Kidney (tissue), 13 donors: ENCODE measurements at regions not wholly inside any gene's neighbourhood (a gene's known extent, or its start where the extent isn't known, plus 50 kb on each side); places are given as distances from the start of the nearest gene placed in this dataset.

ENCODE experiments used
- DNase-seq, 5 donors: peaks; one replicate each; pipeline ENCODE4 v3.0.0-alpha.2; 2013 to 2020
- FAIRE-seq: peaks from 2 replicates; lab custom pipeline; 2012; peaks lifted over from hg19 to GRCh38; lab: Jason Lieb, UNC
- H3K27ac ChIP-seq, 2 donors: one replicate each; pipeline ENCODE4 v1.7.0; 2013; ENCODE audit warnings: low read depth in 2 of 2, low read length in 2 of 2, inconsistent platforms in 1 of 2
- H3K27me3 ChIP-seq: one replicate; pipeline ENCODE4 v1.7.1; 2013; ENCODE audit warnings: low read length, inconsistent platforms; ENCODE audit not compliant: control insufficient read depth, insufficient read depth
- H3K36me3 ChIP-seq, 3 donors: one replicate each; pipeline versions ENCODE4 v1.7.0 to v1.7.1; 2013; ENCODE audit warnings: low read length in 3 of 3, control low read depth in 1 of 3, inconsistent platforms in 1 of 3; ENCODE audit not compliant: insufficient read depth in 3 of 3, control insufficient read depth in 2 of 3
- H3K4me1 ChIP-seq, 3 donors: one replicate each; pipeline versions ENCODE4 v1.7.0 to v1.7.1; 2013; ENCODE audit warnings: low read length in 3 of 3, inconsistent platforms in 1 of 3, low read depth in 1 of 3; ENCODE audit not compliant: control insufficient read depth in 2 of 3, insufficient read depth in 2 of 3
- H3K4me3 ChIP-seq, 3 donors: one replicate each; pipeline versions ENCODE4 v1.7.0 to v1.8.1; 2013; ENCODE audit warnings: low read length in 3 of 3, control low read depth in 1 of 3, inconsistent platforms in 1 of 3
- H3K9ac ChIP-seq, 3 donors: one replicate each; pipeline versions ENCODE4 v1.7.0 to v1.7.1; 2013; ENCODE audit warnings: low read length in 3 of 3, control low read depth in 1 of 3, inconsistent platforms in 1 of 3
- H3K9me3 ChIP-seq, 3 donors: one replicate each; pipeline versions ENCODE4 v1.7.0 to v1.7.1; 2013; ENCODE audit warnings: low read length in 3 of 3, control low read depth in 1 of 3, inconsistent platforms in 1 of 3; ENCODE audit not compliant: control insufficient read depth in 2 of 3, insufficient read depth in 1 of 3
- intact Hi-C: fragments of 100-400 bp; cut with DNase I; formaldehyde crosslinking; loops from one replicate; pipeline ENCODE4 v1.11.1; 2022
- TF ChIP-seq, protein P1 (sequence below): IDR thresholded peaks from 3 replicates; pipeline ENCODE4 v1.5.1; 2012; ENCODE audit warnings: mild to moderate bottlenecking, moderate library complexity, borderline replicate concordance; ENCODE audit not compliant: insufficient read depth; ENCODE audit errors: extremely low read depth
- donor health status: control.
- donor health status: control.
- donor health status: control.
- donor health status: control.
- donor health status: control.
- donor health status: DM: yes; HTN: yes; CAD: no.
- donor health status: Normal renal cell carcinoma (clear cell type).

GRCh38 chr5:174828804-174829510 is 104.6 kb downstream of the MSX2 start:
- no peak overlapping the region for H3K9ac ChIP-seq
- H3K27ac ChIP-seq: no peak overlapping the region
- DNase-seq (no peak), FAIRE-seq (no peak)
- no peaks in the 10 kb centered on the region for H3K27me3 ChIP-seq
- no peak overlapping the region for H3K4me3 ChIP-seq
- no peaks in the 10 kb centered on the region for H3K4me1 ChIP-seq
- intact Hi-C loops: no loop called here
- TF ChIP-seq, protein P1, sequence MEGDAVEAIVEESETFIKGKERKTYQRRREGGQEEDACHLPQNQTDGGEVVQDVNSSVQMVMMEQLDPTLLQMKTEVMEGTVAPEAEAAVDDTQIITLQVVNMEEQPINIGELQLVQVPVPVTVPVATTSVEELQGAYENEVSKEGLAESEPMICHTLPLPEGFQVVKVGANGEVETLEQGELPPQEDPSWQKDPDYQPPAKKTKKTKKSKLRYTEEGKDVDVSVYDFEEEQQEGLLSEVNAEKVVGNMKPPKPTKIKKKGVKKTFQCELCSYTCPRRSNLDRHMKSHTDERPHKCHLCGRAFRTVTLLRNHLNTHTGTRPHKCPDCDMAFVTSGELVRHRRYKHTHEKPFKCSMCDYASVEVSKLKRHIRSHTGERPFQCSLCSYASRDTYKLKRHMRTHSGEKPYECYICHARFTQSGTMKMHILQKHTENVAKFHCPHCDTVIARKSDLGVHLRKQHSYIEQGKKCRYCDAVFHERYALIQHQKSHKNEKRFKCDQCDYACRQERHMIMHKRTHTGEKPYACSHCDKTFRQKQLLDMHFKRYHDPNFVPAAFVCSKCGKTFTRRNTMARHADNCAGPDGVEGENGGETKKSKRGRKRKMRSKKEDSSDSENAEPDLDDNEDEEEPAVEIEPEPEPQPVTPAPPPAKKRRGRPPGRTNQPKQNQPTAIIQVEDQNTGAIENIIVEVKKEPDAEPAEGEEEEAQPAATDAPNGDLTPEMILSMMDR: no peak
- no peaks in the 10 kb centered on the region for H3K9me3 ChIP-seq
- no peaks in the 10 kb centered on the region for H3K36me3 ChIP-seq

GRCh38 chr5:174827558-174827957 is 103.2 kb downstream of the MSX2 start:
- no peaks in the 10 kb centered on the region for H3K4me1 ChIP-seq
- DNase-seq: no peak
- intact Hi-C loops: no loop called here
- FAIRE-seq: no peak
- TF ChIP-seq, protein P1: no peak
- no peaks in the 10 kb centered on the region for H3K36me3 ChIP-seq
- no peak overlapping the region for H3K9ac ChIP-seq
- no peaks in the 10 kb centered on the region for H3K27me3 ChIP-seq
- no peak overlapping the region for H3K27ac ChIP-seq
- H3K9me3 ChIP-seq: no peaks in the 10 kb centered on the region
- H3K4me3 ChIP-seq: no peak overlapping the region

- Histone ChIP-seq H3K4me1 (no peaks in the 10 kb centered on the region), H3K36me3 (no peaks in the 10 kb centered on the region), H3K27ac (no peak overlapping the region), H3K9me3 (no peaks in the 10 kb centered on the region), H3K9ac (no peak overlapping the region), H3K27me3 (no peaks in the 10 kb centered on the region), H3K4me3 (no peak overlapping the region)
- intact Hi-C loops: no loop called here
- FAIRE-seq: no peak
- no peak for DNase-seq
- TF ChIP-seq, protein P1: no peak
Measured at GRCh38 chr5:174825587-174825986, 101.2 kb downstream of the MSX2 start.
